ENCODE measurements at regions not wholly inside any gene's neighbourhood (a gene's known extent, or its start where the extent isn't known, plus 50 kb on each side); places are given as distances from the start of the nearest gene placed in this dataset.
"Not testable (repeated sequence)": the region's sequence is repeated elsewhere in the genome, so short reads cannot be mapped to it uniquely, and the experiment has no call there.

GRCh38 chr15:19974998-19975397 is 566.6 kb downstream of the GOLGA6L6 start:
- Mint-ChIP-seq H3K4me3 (no peak overlapping the region), H3K27me3 (ENCODE audit: low read depth) (peaks cover 4% of the 10 kb centered on the region; the same call in 1 of the 2 replicates), H3K4me1 (no peaks in the 10 kb centered on the region), H3K9me3 (peaks cover 88% of the 10 kb centered on the region), H3K27ac (no peak overlapping the region), H3K36me3 (peaks cover 81% of the 10 kb centered on the region)
- CTCF ChIA-PET: no interaction called here
- ATAC-seq (no peak), DNase-seq (ENCODE audit: low spot score) (no peak)
- TF ChIP-seq RELA (CRISPR knock-in tag; IDR thresholded peaks at IDR 0.05; ENCODE audit: borderline replicate concordance): no peak
- POLR2A ChIA-PET: no interaction called here

- Mint-ChIP-seq H3K4me3 (no peak overlapping the region), H3K27me3 (ENCODE audit: low read depth) (peaks cover 4% of the 10 kb centered on the region; the same call in 1 of the 2 replicates), H3K9me3 (peaks cover 84% of the 10 kb centered on the region), H3K4me1 (no peaks in the 10 kb centered on the region), H3K36me3 (peaks cover 80% of the 10 kb centered on the region), H3K27ac (no peak overlapping the region)
- ChIA-PET POLR2A (no interaction called here), CTCF (no interaction called here)
- TF ChIP-seq CDX4 (CRISPR knock-in tag; IDR thresholded peaks at IDR 0.05; ENCODE audit: borderline replicate concordance) (no peak), MXD4 (CRISPR knock-in tag; IDR thresholded peaks at IDR 0.05; ENCODE audit: borderline replicate concordance) (no peak), NR3C1 (CRISPR knock-in tag; conservative IDR thresholded peaks at IDR 0.05; ENCODE audit: low read depth) (no peak), TEAD4 (CRISPR knock-in tag; IDR thresholded peaks at IDR 0.05) (no peak), CREB1 (CRISPR knock-in tag; IDR thresholded peaks at IDR 0.05) (no peak), ZNF121 (CRISPR knock-in tag; IDR thresholded peaks at IDR 0.05) (no peak), SOX15 (CRISPR knock-in tag; IDR thresholded peaks at IDR 0.05) (no peak), E2F1 (CRISPR knock-in tag; IDR thresholded peaks at IDR 0.05) (no peak), KAT7 (CRISPR knock-in tag; IDR thresholded peaks at IDR 0.05; ENCODE audit: borderline replicate concordance) (no peak), GRHL2 (CRISPR knock-in tag; IDR thresholded peaks at IDR 0.05; ENCODE audit: insufficient replicate concordance, severe bottlenecking) (no peak)
- TF ChIP-seq, protein P1, sequence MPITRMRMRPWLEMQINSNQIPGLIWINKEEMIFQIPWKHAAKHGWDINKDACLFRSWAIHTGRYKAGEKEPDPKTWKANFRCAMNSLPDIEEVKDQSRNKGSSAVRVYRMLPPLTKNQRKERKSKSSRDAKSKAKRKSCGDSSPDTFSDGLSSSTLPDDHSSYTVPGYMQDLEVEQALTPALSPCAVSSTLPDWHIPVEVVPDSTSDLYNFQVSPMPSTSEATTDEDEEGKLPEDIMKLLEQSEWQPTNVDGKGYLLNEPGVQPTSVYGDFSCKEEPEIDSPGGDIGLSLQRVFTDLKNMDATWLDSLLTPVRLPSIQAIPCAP (CRISPR knock-in tag; IDR thresholded peaks at IDR 0.05): no peak
- DNase-seq (ENCODE audit: low spot score) (no peak), ATAC-seq (no peak)
These were observed 567.9 kb downstream of the GOLGA6L6 start for GRCh38 chr15:19973718-19974117.

GRCh38 chr15:19972582-19972981 is 569.0 kb downstream of the GOLGA6L6 start:
- CTCF ChIA-PET; DNase-seq (ENCODE audit: low spot score); H3K27ac Mint-ChIP-seq; POLR2A ChIA-PET; H3K4me3 Mint-ChIP-seq; ATAC-seq; H3K4me1 Mint-ChIP-seq; H3K27me3 Mint-ChIP-seq (ENCODE audit: low read depth): not testable (repeated sequence)
- H3K36me3 Mint-ChIP-seq: peaks cover 84% of the 10 kb centered on the region
- H3K9me3 Mint-ChIP-seq: peaks cover 87% of the 10 kb centered on the region

GRCh38 chr15:19965574-19965973 is 576.0 kb downstream of the GOLGA6L6 start:
- H3K27ac Mint-ChIP-seq; DNase-seq (ENCODE audit: low spot score); ATAC-seq; CTCF ChIA-PET; POLR2A ChIA-PET; H3K4me3 Mint-ChIP-seq; H3K4me1 Mint-ChIP-seq; H3K27me3 Mint-ChIP-seq (ENCODE audit: low read depth): not testable (repeated sequence)
- H3K36me3 Mint-ChIP-seq: peaks cover 76% of the 10 kb centered on the region
- H3K9me3 Mint-ChIP-seq: peaks cover 84% of the 10 kb centered on the region

- CTCF ChIA-PET; H3K27ac Mint-ChIP-seq; H3K4me3 Mint-ChIP-seq; H3K4me1 Mint-ChIP-seq; POLR2A ChIA-PET; DNase-seq (ENCODE audit: low spot score); ATAC-seq: not testable (repeated sequence)
- Mint-ChIP-seq H3K9me3 (peaks cover 82% of the 10 kb centered on the region), H3K27me3 (ENCODE audit: low read depth) (peaks cover 11% of the 10 kb centered on the region), H3K36me3 (peaks cover 74% of the 10 kb centered on the region)
These were observed 577.1 kb downstream of the GOLGA6L6 start for GRCh38 chr15:19964480-19964879.
